Nephron (organoid): ENCODE measurements at regions not wholly inside any gene's neighbourhood (a gene's known extent, or its start where the extent isn't known, plus 50 kb on each side); places are given as distances from the start of the nearest gene placed in this dataset.
"Not testable (repeated sequence)": the region's sequence is repeated elsewhere in the genome, so short reads cannot be mapped to it uniquely, and the experiment has no call there.

Source experiments
- H3K27ac Mint-ChIP-seq, 3 experiments: 2 replicates each; pipeline ENCODE4 v1.8.0; 2020; ENCODE audit warnings: mixed read lengths in 3 of 3, mild to moderate bottlenecking in 2 of 3, moderate library complexity in 1 of 3
- H3K27me3 Mint-ChIP-seq: 2 replicates; pipeline ENCODE4 v1.8.0; 2021; ENCODE audit warnings: low read depth, mild to moderate bottlenecking, moderate library complexity, mixed read lengths
- H3K36me3 Mint-ChIP-seq: 2 replicates; pipeline ENCODE4 v1.8.0; 2020; ENCODE audit warnings: low read depth, mixed read lengths
- H3K4me1 Mint-ChIP-seq: 2 replicates; pipeline ENCODE4 v1.8.0; 2020; ENCODE audit warnings: mixed read lengths
- H3K4me3 Mint-ChIP-seq, 3 experiments: 2 replicates each; pipeline ENCODE4 v1.8.0; 2020; ENCODE audit warnings: mild to moderate bottlenecking in 3 of 3, mixed read lengths in 3 of 3, moderate library complexity in 2 of 3
- H3K9me3 Mint-ChIP-seq: 2 replicates; pipeline ENCODE4 v1.8.0; 2020; ENCODE audit warnings: mixed read lengths
- TF ChIP-seq, protein P1 (sequence below), 3 experiments: fragments of 200-600 bp; sonication (generic); IDR thresholded peaks; one replicate each; pipeline ENCODE4 v1.5.0; 2021; ENCODE audit warnings: antibody characterized with exemption in 3 of 3; ENCODE audit not compliant: unreplicated experiment in 3 of 3

DNA sequence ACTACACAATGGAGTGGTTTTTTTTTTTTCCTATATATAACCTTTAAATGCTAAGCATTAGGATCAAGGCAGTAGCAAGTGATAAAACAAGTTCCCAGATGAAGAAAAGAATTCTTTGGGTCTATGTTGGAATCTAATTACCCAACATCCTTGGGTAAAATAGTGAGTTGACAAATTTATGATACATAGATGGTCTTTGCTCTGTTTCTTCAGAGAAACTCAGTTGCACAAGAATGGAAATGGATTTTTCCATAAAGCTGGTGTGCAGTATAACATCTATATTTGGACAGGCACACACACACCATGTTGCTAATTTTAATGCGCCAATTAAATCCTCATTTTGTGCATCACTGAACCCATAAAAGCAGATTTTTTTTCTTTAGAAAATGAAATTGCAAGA, 137.0 kb upstream of the MED14 start:
- H3K27ac Mint-ChIP-seq: peak overlapping the region in 1 of 3 experiments; percentile 77
- peaks cover 10% of the 10 kb centered on the region for H3K4me1 Mint-ChIP-seq
- H3K9me3 Mint-ChIP-seq: peaks cover 12% of the 10 kb centered on the region
- no peaks in the 10 kb centered on the region for H3K36me3 Mint-ChIP-seq
- peaks cover 3% of the 10 kb centered on the region for H3K27me3 Mint-ChIP-seq
- TF ChIP-seq, protein P1, sequence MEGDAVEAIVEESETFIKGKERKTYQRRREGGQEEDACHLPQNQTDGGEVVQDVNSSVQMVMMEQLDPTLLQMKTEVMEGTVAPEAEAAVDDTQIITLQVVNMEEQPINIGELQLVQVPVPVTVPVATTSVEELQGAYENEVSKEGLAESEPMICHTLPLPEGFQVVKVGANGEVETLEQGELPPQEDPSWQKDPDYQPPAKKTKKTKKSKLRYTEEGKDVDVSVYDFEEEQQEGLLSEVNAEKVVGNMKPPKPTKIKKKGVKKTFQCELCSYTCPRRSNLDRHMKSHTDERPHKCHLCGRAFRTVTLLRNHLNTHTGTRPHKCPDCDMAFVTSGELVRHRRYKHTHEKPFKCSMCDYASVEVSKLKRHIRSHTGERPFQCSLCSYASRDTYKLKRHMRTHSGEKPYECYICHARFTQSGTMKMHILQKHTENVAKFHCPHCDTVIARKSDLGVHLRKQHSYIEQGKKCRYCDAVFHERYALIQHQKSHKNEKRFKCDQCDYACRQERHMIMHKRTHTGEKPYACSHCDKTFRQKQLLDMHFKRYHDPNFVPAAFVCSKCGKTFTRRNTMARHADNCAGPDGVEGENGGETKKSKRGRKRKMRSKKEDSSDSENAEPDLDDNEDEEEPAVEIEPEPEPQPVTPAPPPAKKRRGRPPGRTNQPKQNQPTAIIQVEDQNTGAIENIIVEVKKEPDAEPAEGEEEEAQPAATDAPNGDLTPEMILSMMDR (IDR thresholded peaks at IDR 0.05; ENCODE audit: unreplicated experiment in 3 of 3): no peak
- no peak overlapping the region for H3K4me3 Mint-ChIP-seq

DNA sequence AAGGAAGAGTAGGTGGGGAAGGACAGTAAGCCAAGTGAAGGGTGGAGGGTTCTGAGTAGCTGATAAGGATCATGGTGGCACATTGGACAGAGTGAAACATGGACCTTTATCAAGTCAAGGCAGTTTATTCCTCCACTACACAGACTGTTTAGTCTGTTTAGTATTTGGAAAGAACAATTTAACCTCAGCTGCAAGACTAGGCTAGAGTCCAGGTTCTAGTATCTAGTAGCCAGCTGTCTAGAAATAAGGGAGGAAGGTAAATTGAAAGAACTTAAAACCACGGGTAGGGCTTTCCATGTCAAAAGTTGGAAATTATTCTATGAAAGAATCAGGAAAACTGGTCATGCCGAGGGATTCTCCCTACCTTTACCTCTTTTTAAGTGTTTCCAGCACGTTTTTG, 140.1 kb upstream of the MED14 start:
- H3K27ac Mint-ChIP-seq: no peak overlapping the region
- H3K36me3 Mint-ChIP-seq: no peaks in the 10 kb centered on the region
- peaks cover 3% of the 10 kb centered on the region for H3K27me3 Mint-ChIP-seq
- H3K4me1 Mint-ChIP-seq: peaks cover 13% of the 10 kb centered on the region
- TF ChIP-seq, protein P1 (IDR thresholded peaks at IDR 0.05; ENCODE audit: unreplicated experiment in 3 of 3): no peak
- no peak overlapping the region for H3K4me3 Mint-ChIP-seq
- peaks cover 7% of the 10 kb centered on the region for H3K9me3 Mint-ChIP-seq

DNA sequence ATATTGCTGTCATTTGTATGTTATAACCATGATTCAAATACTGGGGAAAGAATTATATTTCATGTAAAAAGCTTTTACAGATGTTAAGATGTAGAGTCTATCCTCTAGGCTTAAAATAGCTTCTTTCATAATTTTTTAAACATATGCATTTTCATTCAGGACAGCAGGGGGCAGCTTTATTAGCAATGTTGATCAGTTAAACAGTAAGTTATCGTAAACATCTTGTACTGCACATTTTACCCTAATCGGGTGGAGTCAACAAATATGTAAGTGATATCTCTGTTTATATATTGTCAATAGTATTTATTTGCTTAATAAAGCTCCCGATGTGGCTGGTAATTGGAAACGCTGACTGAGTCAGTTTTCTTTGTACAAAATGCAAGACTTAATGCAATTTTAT, 142.5 kb upstream of the MED14 start:
- no peaks in the 10 kb centered on the region for H3K27me3 Mint-ChIP-seq
- H3K4me3 Mint-ChIP-seq: no peak overlapping the region
- H3K4me1 Mint-ChIP-seq: peaks cover 5% of the 10 kb centered on the region
- no peaks in the 10 kb centered on the region for H3K36me3 Mint-ChIP-seq
- peaks cover 7% of the 10 kb centered on the region for H3K9me3 Mint-ChIP-seq
- no peak overlapping the region for H3K27ac Mint-ChIP-seq
- TF ChIP-seq, protein P1 (IDR thresholded peaks at IDR 0.05; ENCODE audit: unreplicated experiment in 3 of 3): peak; percentile 38 to 47 (median 38)

DNA sequence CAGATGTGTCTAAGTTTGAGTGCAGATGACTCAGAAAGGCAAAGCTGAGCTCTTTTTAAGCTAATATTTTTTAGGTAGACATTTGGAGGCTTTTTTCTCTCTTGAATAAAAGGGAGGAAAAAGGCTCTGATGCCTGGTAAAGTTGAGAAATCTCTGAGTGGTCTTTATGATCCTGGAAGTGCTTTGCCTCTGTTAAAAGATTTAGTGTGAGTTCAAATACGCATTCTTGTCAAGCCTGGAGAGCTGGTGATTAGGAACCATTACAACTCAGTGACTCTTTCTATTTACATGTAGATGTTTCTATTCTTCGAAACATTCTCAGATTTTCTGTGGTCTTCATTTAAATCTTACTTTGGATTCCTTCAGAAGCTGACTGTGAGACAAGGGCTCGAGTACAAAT, 143.4 kb upstream of the MED14 start:
- TF ChIP-seq, protein P1 (IDR thresholded peaks at IDR 0.05; ENCODE audit: unreplicated experiment in 3 of 3): no peak
- H3K27me3 Mint-ChIP-seq: no peaks in the 10 kb centered on the region
- H3K36me3 Mint-ChIP-seq: no peaks in the 10 kb centered on the region

DNA sequence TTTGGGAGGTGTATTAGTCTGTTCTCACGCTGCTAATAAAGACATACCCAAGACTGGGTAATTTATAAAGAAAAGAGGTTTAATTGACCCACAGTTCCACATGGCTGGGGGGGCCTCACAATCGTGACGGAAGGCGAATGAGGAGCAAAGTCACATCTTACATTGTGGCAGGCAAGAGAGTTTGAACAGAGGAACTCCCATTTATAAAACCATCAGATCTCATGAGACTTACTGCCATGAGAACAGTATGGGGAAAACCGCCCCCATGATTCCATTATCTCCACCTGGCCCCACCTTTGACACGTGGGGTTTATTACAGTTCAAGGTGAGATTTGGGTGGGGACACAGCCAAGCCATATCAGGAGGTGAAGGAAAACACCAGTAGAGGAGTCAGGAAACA, 143.8 kb upstream of the MED14 start:
- not testable (repeated sequence) for H3K9me3 Mint-ChIP-seq, H3K36me3 Mint-ChIP-seq, H3K4me1 Mint-ChIP-seq, H3K27me3 Mint-ChIP-seq, H3K4me3 Mint-ChIP-seq
- peak overlapping the region in 2 of 3 experiments; percentile 13 to 62 for H3K27ac Mint-ChIP-seq

More for the DNA sequence above, 143.4 kb upstream of the MED14 start:
- Mint-ChIP-seq H3K4me1 (peaks cover 5% of the 10 kb centered on the region), H3K4me3 (no peak overlapping the region), H3K27ac (peak overlapping the region in 2 of 3 experiments; percentile 13 to 62), H3K9me3 (peaks cover 10% of the 10 kb centered on the region)

DNA sequence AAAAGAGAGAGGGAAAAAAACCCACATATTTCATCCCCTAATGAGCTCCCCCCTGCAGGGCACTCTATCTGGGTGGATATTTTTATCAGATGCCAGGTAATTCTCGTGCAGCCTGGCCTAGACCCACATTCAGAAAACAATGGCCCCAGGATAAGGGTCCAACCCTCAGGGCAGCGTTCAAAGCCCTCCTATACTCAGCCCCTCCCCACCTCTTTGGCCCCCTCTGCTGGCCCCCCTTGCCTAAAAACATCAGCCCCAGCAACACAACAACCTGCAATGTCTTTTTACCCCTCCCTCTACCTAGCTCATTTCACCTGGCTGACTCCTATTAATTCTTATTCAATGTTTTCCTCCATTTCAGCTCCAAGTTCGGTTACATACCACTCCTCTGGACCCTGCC, 145.4 kb upstream of the MED14 start:
- H3K36me3 Mint-ChIP-seq: no peaks in the 10 kb centered on the region
- TF ChIP-seq, protein P1 (IDR thresholded peaks at IDR 0.05; ENCODE audit: unreplicated experiment in 3 of 3): no peak
- no peak overlapping the region for H3K4me3 Mint-ChIP-seq
- H3K4me1 Mint-ChIP-seq: peaks cover 5% of the 10 kb centered on the region
- H3K27ac Mint-ChIP-seq: no peak overlapping the region
- peaks cover 13% of the 10 kb centered on the region for H3K9me3 Mint-ChIP-seq
- H3K27me3 Mint-ChIP-seq: no peaks in the 10 kb centered on the region
